Vagina (tissue), 2 donors: ENCODE measurements at regions not wholly inside any gene's neighbourhood (a gene's known extent, or its start where the extent isn't known, plus 50 kb on each side); places are given as distances from the start of the nearest gene placed in this dataset.

Experiments used
- CTCF ChIP-seq, 3 experiments: fragments of 450-650 bp in 2 of 3; fragments of 200-600 bp in 1 of 3; sonication (generic) in 1 of 3; IDR thresholded peaks; one replicate each; pipeline ENCODE4 v1.5.1; 2017 to 2019; ENCODE audit warnings: antibody characterized with exemption in 3 of 3, mild to moderate bottlenecking in 2 of 3, moderate library complexity in 2 of 3
- POLR2A ChIP-seq, 2 donors: fragments of 450-650 bp; IDR thresholded peaks; one replicate each; pipeline ENCODE4 v1.6.1; 2017; ENCODE audit warnings: antibody characterized with exemption in 2 of 2, mild to moderate bottlenecking in 2 of 2, moderate library complexity in 2 of 2
- POLR2AphosphoS5 ChIP-seq, 2 donors: sonication (generic); formaldehyde crosslinking; IDR thresholded peaks; one replicate each; pipeline ENCODE4 v1.9.0; 2017; ENCODE audit warnings: antibody characterized with exemption in 2 of 2, mild to moderate bottlenecking in 2 of 2, low read depth in 1 of 2; ENCODE audit not compliant: insufficient read depth in 1 of 2

- TF ChIP-seq CTCF (IDR thresholded peaks at IDR 0.05) (no peak), POLR2AphosphoS5 (IDR thresholded peaks at IDR 0.05; ENCODE audit: insufficient read depth in 1 of 2, low read depth in 1 of 2) (no peak), POLR2A (IDR thresholded peaks at IDR 0.05) (no peak)
Observed at GRCh38 chr2:235129850-235130249, 178.0 kb downstream of the SH3BP4 start.
